WERI-Rb-1 (cell line): ENCODE measurements at regions not wholly inside any gene's neighbourhood (a gene's known extent, or its start where the extent isn't known, plus 50 kb on each side); places are given as distances from the start of the nearest gene placed in this dataset.

Experiments used
- DNase-seq: peaks from one replicate; pipeline ENCODE4 v3.0.0-alpha.2; 2020
- H3K27ac ChIP-seq: fragments of 250-450 bp; sonication (Bioruptor Pico); 2 replicates; pipeline ENCODE4 v1.5.1; 2020; ENCODE audit warnings: mild to moderate bottlenecking, moderate library complexity
- H3K27me3 ChIP-seq: fragments of 250-450 bp; sonication (Bioruptor Pico); 2 replicates; pipeline ENCODE4 v1.5.1; 2021; ENCODE audit warnings: mild to moderate bottlenecking, low read depth, moderate library complexity; ENCODE audit not compliant: insufficient read depth, severe bottlenecking
- H3K36me3 ChIP-seq: fragments of 250-450 bp; sonication (Bioruptor Pico); 2 replicates; pipeline ENCODE4 v1.5.1; 2020; ENCODE audit warnings: mild to moderate bottlenecking, moderate library complexity
- H3K4me3 ChIP-seq: 2 replicates; pipeline ENCODE4 v1.5.1; 2011; ENCODE audit warnings: low read depth, mild to moderate bottlenecking, control low read depth, low read length
- H3K9me3 ChIP-seq: fragments of 250-450 bp; sonication (Bioruptor Pico); 2 replicates; pipeline ENCODE4 v1.5.1; 2021; ENCODE audit warnings: mild to moderate bottlenecking, moderate library complexity; ENCODE audit not compliant: severe bottlenecking
- CTCF ChIP-seq: IDR thresholded peaks from 2 replicates; pipeline ENCODE4 v1.5.1; 2011; ENCODE audit warnings: low read depth, mild to moderate bottlenecking, control low read depth, inconsistent platforms, low read length

- Histone ChIP-seq H3K27ac (no peak overlapping the region), H3K36me3 (no peaks in the 10 kb centered on the region), H3K9me3 (no peaks in the 10 kb centered on the region), H3K27me3 (no peaks in the 10 kb centered on the region), H3K4me3 (no peak overlapping the region)
- TF ChIP-seq CTCF = no peak
- no peak for DNase-seq
Observed at GRCh38 chr1:82114887-82115286, 314.2 kb downstream of the ADGRL2 start.

- TF ChIP-seq CTCF = no peak
- no peaks in the 10 kb centered on the region for H3K36me3 ChIP-seq
- no peak overlapping the region for H3K4me3 ChIP-seq
- no peaks in the 10 kb centered on the region for H3K27me3 ChIP-seq
- no peaks in the 10 kb centered on the region for H3K9me3 ChIP-seq
- no peak overlapping the region for H3K27ac ChIP-seq
- DNase-seq = no peak
Observed at GRCh38 chr1:82110366-82111254, 309.9 kb downstream of the ADGRL2 start.

GRCh38 chr1:82108843-82109242, 308.1 kb downstream of the ADGRL2 start:
- DNase-seq = no peak
- H3K9me3 ChIP-seq = no peaks in the 10 kb centered on the region
- no peaks in the 10 kb centered on the region for H3K27me3 ChIP-seq
- no peak overlapping the region for H3K4me3 ChIP-seq
- H3K36me3 ChIP-seq = no peaks in the 10 kb centered on the region
- no peak overlapping the region for H3K27ac ChIP-seq
- TF ChIP-seq CTCF = no peak

GRCh38 chr1:82106672-82107071, 305.9 kb downstream of the ADGRL2 start:
- Histone ChIP-seq H3K27ac (no peak overlapping the region), H3K27me3 (no peaks in the 10 kb centered on the region), H3K9me3 (no peaks in the 10 kb centered on the region), H3K36me3 (no peaks in the 10 kb centered on the region), H3K4me3 (no peak overlapping the region)
- DNase-seq = no peak
- TF ChIP-seq CTCF = no peak

- no peak for TF ChIP-seq CTCF
- H3K36me3 ChIP-seq = no peaks in the 10 kb centered on the region
- no peak overlapping the region for H3K4me3 ChIP-seq
- H3K27ac ChIP-seq = no peak overlapping the region
- H3K9me3 ChIP-seq = no peaks in the 10 kb centered on the region
- H3K27me3 ChIP-seq = no peaks in the 10 kb centered on the region
- no peak for DNase-seq
Observed at GRCh38 chr1:82099170-82099569, 298.4 kb downstream of the ADGRL2 start.

GRCh38 chr1:82094136-82094535, 293.4 kb downstream of the ADGRL2 start:
- H3K36me3 ChIP-seq = no peaks in the 10 kb centered on the region
- no peak overlapping the region for H3K4me3 ChIP-seq
- DNase-seq = no peak
- no peaks in the 10 kb centered on the region for H3K9me3 ChIP-seq
- no peak overlapping the region for H3K27ac ChIP-seq
- no peak for TF ChIP-seq CTCF
- no peaks in the 10 kb centered on the region for H3K27me3 ChIP-seq
